ENCODE measurements at regions not wholly inside any gene's neighbourhood (a gene's known extent, or its start where the extent isn't known, plus 50 kb on each side); places are given as distances from the start of the nearest gene placed in this dataset.

DNA sequence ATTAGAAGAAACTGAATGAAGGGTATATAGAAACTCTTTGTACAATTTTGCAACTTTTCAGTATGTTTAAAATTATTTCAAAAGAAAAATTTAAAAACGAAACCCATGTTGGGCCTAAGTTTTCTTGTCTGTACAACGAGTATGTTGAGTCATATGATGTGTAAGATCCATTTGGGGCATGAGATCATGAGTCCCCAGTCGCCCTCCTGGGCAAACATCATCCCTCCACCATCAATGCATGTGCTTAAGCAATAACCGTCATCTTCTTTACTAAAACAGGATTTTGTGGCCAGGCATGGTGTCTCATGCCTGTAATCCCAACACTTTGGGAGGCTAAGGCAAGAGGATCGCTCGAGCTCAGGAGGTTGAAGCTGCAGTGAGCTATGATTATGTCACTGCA, 54.2 kb upstream of the CDCA7L start:
- H3K27me3 Mint-ChIP-seq = peaks cover 1 to 6% of the 10 kb centered on the region in 2 donors
- DNase-seq (no peak), ATAC-seq (replicated peaks in 1 of 4) (no peak)
- H3K27ac Mint-ChIP-seq = no peak overlapping the region
- 86% methylated on average over 1 of the region's 6 CpGs for WGBS (ENCODE audit: insufficient coverage)
- peaks cover 0 to 4% (median 2%) of the 10 kb centered on the region in 3 donors for H3K4me1 Mint-ChIP-seq
- Histone ChIP-seq H3K27me3 (replicated peaks in 1 of 2; ENCODE audit: control insufficient read depth in 2 of 2, extremely low read depth in 1 of 2, insufficient read depth in 2 of 2, low read length in 1 of 2) (no peaks in the 10 kb centered on the region), H3K36me3 (ENCODE audit: control insufficient read depth in 2 of 2, extremely low read depth in 1 of 2, insufficient read depth in 1 of 2, low read length in 1 of 2) (no peaks in the 10 kb centered on the region), H3K4me1 (ENCODE audit: control insufficient read depth in 1 of 2, extremely low read depth in 1 of 2, insufficient read depth in 2 of 2, low read length in 2 of 2) (peaks cover 0 to 2% of the 10 kb centered on the region in 2 experiments), H3K27ac (ENCODE audit: low read length) (no peak overlapping the region), H3K4me3 (ENCODE audit: control insufficient read depth in 1 of 2, extremely low read depth in 1 of 2, low read length in 1 of 2) (no peak overlapping the region), H3K9me3 (no peaks in the 10 kb centered on the region)
- ChIA-PET POLR2A (no interaction called here), CTCF (interaction anchor here (0.6 to 1.5 kb wide), 4 partner anchors 9 to 745 kb away, joined by 3 read pairs; no protein-coding TSS in a partner anchor)
- no peaks in the 10 kb centered on the region for H3K36me3 Mint-ChIP-seq
- H3K4me3 Mint-ChIP-seq = no peak overlapping the region
- H3K9me3 Mint-ChIP-seq = no peaks in the 10 kb centered on the region

DNA sequence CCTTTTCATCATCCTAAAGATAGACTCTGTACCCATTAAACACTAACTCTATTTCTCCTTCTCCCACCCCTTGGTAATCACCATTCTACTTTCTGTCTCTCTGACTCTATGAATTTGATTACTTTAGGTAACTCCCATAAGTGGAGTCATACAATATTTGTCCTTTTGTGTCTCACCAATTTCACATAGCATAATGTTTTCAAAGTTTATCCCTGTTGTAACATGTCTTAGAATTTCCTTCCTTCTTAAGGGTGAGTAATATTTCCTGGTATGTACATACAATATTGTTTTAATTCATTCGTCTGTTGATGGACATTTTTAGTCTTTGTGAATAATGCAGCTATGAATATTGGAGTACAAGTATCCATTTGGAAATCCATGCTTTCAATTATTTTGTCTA, 50.9 kb upstream of the CDCA7L start:
- H3K36me3 ChIP-seq (ENCODE audit: control insufficient read depth in 2 of 2, extremely low read depth in 1 of 2, insufficient read depth in 1 of 2, low read length in 1 of 2) = no peaks in the 10 kb centered on the region
- DNase-seq = no peak
- no peaks in the 10 kb centered on the region for H3K9me3 ChIP-seq
- ChIA-PET POLR2A (interaction anchor here in 1 of 2 donors (0.7 kb wide), 1 partner anchor 12 kb away, joined by 3 read pairs; no protein-coding TSS in a partner anchor), CTCF (interaction anchor here (0.6 to 1.2 kb wide), 3 partner anchors 16 to 734 kb away, joined by 3 read pairs; no protein-coding TSS in a partner anchor)
- WGBS (ENCODE audit: insufficient coverage) = no CpG with 5 or more reads among the region's 1 CpG
- Mint-ChIP-seq H3K27me3 (peaks cover 0 to 7% of the 10 kb centered on the region in 2 donors), H3K27ac (no peak overlapping the region), H3K9me3 (no peaks in the 10 kb centered on the region), H3K4me3 (no peak overlapping the region), H3K4me1 (peaks cover 0 to 4% (median 2%) of the 10 kb centered on the region in 3 donors), H3K36me3 (no peaks in the 10 kb centered on the region)
- H3K4me3 ChIP-seq (ENCODE audit: control insufficient read depth in 1 of 2, extremely low read depth in 1 of 2, low read length in 1 of 2) = no peak overlapping the region
- no peak for ATAC-seq (replicated peaks in 1 of 4)
- peaks cover 0 to 2% of the 10 kb centered on the region in 2 experiments for H3K4me1 ChIP-seq (ENCODE audit: control insufficient read depth in 1 of 2, extremely low read depth in 1 of 2, insufficient read depth in 2 of 2, low read length in 2 of 2)
- H3K27me3 ChIP-seq (replicated peaks in 1 of 2; ENCODE audit: control insufficient read depth in 2 of 2, extremely low read depth in 1 of 2, insufficient read depth in 2 of 2, low read length in 1 of 2) = no peaks in the 10 kb centered on the region
- H3K27ac ChIP-seq (ENCODE audit: low read length) = no peak overlapping the region

Measured in T-cell (primary cell).